ENCODE measurements at regions not wholly inside any gene's neighbourhood (a gene's known extent, or its start where the extent isn't known, plus 50 kb on each side); places are given as distances from the start of the nearest gene placed in this dataset.

- DNase-seq (ENCODE audit: low read depth), result no peak
- Histone ChIP-seq H3K36me3 (ENCODE audit: control insufficient read depth, insufficient read depth, low read length) (no peaks in the 10 kb centered on the region), H3K27me3 (ENCODE audit: control insufficient read depth, insufficient read depth, low read length) (no peaks in the 10 kb centered on the region), H3K4me3 (ENCODE audit: low read depth, low read length) (no peak overlapping the region)
- no peak for TF ChIP-seq CTCF (IDR thresholded peaks at IDR 0.05; ENCODE audit: insufficient read depth, low read length, poor library complexity, severe bottlenecking)
Measured at GRCh38 chr14:38309522-38310277, 53.8 kb upstream of the CLEC14A start.

Data from kidney epithelial cell (primary cell).